Spleen (tissue), 11 donors: ENCODE measurements at regions not wholly inside any gene's neighbourhood (a gene's known extent, or its start where the extent isn't known, plus 50 kb on each side); places are given as distances from the start of the nearest gene placed in this dataset.

Source experiments
- DNase-seq: peaks from one replicate; pipeline ENCODE4 v3.0.0-alpha.2; 2020
- H3K27ac ChIP-seq, 8 donors: fragments of 200-600 bp; sonication (generic) in 7 of 8; 1 replicate in 4 of 8; 2 replicates in 4 of 8; pipeline versions ENCODE4 v1.5.0 to v1.8.0; 2016 to 2021; ENCODE audit warnings: inconsistent platforms in 4 of 8, mild to moderate bottlenecking in 4 of 8, moderate library complexity in 1 of 8
- H3K27me3 ChIP-seq, 7 donors: fragments of 200-600 bp; sonication (generic) in 6 of 7; replicated peaks in 1 of 7; 1 replicate in 4 of 7; 2 replicates in 3 of 7; pipeline versions ENCODE4 v1.5.0 to v1.8.0; 2016 to 2021; ENCODE audit warnings: inconsistent platforms in 3 of 7, mild to moderate bottlenecking in 1 of 7
- H3K36me3 ChIP-seq, 6 donors: fragments of 200-600 bp; sonication (generic) in 5 of 6; 1 replicate in 4 of 6; 2 replicates in 2 of 6; pipeline versions ENCODE4 v1.5.0 to v1.8.0; 2016 to 2021; ENCODE audit warnings: inconsistent platforms in 2 of 6
- H3K4me1 ChIP-seq, 6 donors: fragments of 200-600 bp; sonication (generic) in 5 of 6; 1 replicate in 3 of 6; 2 replicates in 3 of 6; pipeline versions ENCODE4 v1.5.0 to v1.8.0; 2016 to 2021; ENCODE audit warnings: inconsistent platforms in 3 of 6
- H3K4me3 ChIP-seq, 8 donors: fragments of 200-600 bp; sonication (generic) in 7 of 8; 1 replicate in 4 of 8; 2 replicates in 4 of 8; pipeline versions ENCODE4 v1.5.0 to v1.8.0; 2016 to 2021; ENCODE audit warnings: inconsistent platforms in 4 of 8, mild to moderate bottlenecking in 4 of 8, moderate library complexity in 2 of 8
- H3K9me3 ChIP-seq, 8 donors: fragments of 200-600 bp; sonication (generic) in 7 of 8; 1 replicate in 4 of 8; 2 replicates in 4 of 8; pipeline versions ENCODE4 v1.5.0 to v1.8.0; 2016 to 2021; ENCODE audit warnings: inconsistent platforms in 4 of 8
- CTCF ChIP-seq, 11 experiments: fragments of 200-600 bp in 7 of 11; fragments of 450-650 bp in 4 of 11; sonication (generic) in 4 of 11; IDR thresholded peaks in 8 of 11; conservative IDR thresholded peaks in 3 of 11; 1 replicate in 7 of 11; 2 replicates in 4 of 11; pipeline versions ENCODE4 v1.4.0 to v1.8.0; 2016 to 2021; ENCODE audit warnings: antibody characterized with exemption in 11 of 11, inconsistent platforms in 4 of 11, mild to moderate bottlenecking in 1 of 11
- POLR2A ChIP-seq, 3 donors: fragments of 450-650 bp; IDR thresholded peaks; one replicate each; pipeline ENCODE4 v1.5.1; 2017; ENCODE audit warnings: antibody characterized with exemption in 3 of 3, mild to moderate bottlenecking in 1 of 3
- POLR2AphosphoS5 ChIP-seq, 3 donors: sonication (generic); formaldehyde crosslinking; IDR thresholded peaks; one replicate each; pipeline ENCODE4 v1.5.1; 2017; ENCODE audit warnings: antibody characterized with exemption in 3 of 3
- WGBS, 5 donors: extraction: QIAGEN DNeasy Blood & Tissue Kit in 3 of 5; methylation state at CpG; one replicate each; pipeline versions ENCODE4 v1.1.5 to v1.1.7; 2013 to 2018; 5-methylcytosine and 5-hydroxymethylcytosine counted together
- intact Hi-C: fragments of 100-400 bp; cut with DNase I; formaldehyde crosslinking; loops from one replicate; pipeline ENCODE4 v1.15.0; 2023; ENCODE audit warnings: low total_unique reads
- donor health status: healthy with polysubstance abuse.
- donor health status: DM: no; HTN: no; CAD: no; lungs with moderate emphysema.
- donor health status: DM: no; HTN: no; CAD: no.
- donor health status: Bipolar disorder and iron deficiency.
- donor health status: healthy.
- donor health status: DM: no; HTN: no; CAD: no.
- donor health status: DM: yes; HTN: yes; CAD: no.

GRCh38 chr15:96270581-96271172, 59.8 kb upstream of the NR2F2 start:
- peaks cover 0 to 17% (median 0%) of the 10 kb centered on the region in 6 donors for H3K36me3 ChIP-seq

GRCh38 chr15:96272427-96272826, 58.1 kb upstream of the NR2F2 start:
- intact Hi-C loops, result no loop called here
- WGBS, 5 donors, result 84 to 92% (median 86%) methylated on average over 1 of the region's 1 CpG
- Histone ChIP-seq H3K9me3 (no peaks in the 10 kb centered on the region), H3K27me3 (no peaks in the 10 kb centered on the region), H3K36me3 (peaks cover 0 to 21% (median 0%) of the 10 kb centered on the region in 6 donors), H3K4me1 (no peaks in the 10 kb centered on the region), H3K27ac (no peak overlapping the region), H3K4me3 (no peak overlapping the region)
- TF ChIP-seq POLR2A (IDR thresholded peaks at IDR 0.05) (no peak), CTCF (IDR thresholded peaks at IDR 0.05 in 8 of 11, conservative IDR thresholded peaks at IDR 0.05 in 3 of 11) (no peak), POLR2AphosphoS5 (IDR thresholded peaks at IDR 0.05) (no peak)
- no peak for DNase-seq

More at GRCh38 chr15:96270581-96271172, 59.8 kb upstream of the NR2F2 start:
- TF ChIP-seq POLR2A (IDR thresholded peaks at IDR 0.05) (no peak), POLR2AphosphoS5 (IDR thresholded peaks at IDR 0.05) (no peak), CTCF (IDR thresholded peaks at IDR 0.05 in 8 of 11, conservative IDR thresholded peaks at IDR 0.05 in 3 of 11) (no peak)
- Histone ChIP-seq H3K27ac (no peak overlapping the region), H3K4me1 (no peaks in the 10 kb centered on the region), H3K9me3 (no peaks in the 10 kb centered on the region), H3K27me3 (no peaks in the 10 kb centered on the region), H3K4me3 (no peak overlapping the region)
- WGBS, 5 donors, result 70 to 93% (median 78%) methylated on average over 6 of the region's 6 CpGs
- intact Hi-C loops, result no loop called here
- no peak for DNase-seq

GRCh38 chr15:96273317-96274086, 57.0 kb upstream of the NR2F2 start:
- H3K9me3 ChIP-seq, result no peaks in the 10 kb centered on the region
- intact Hi-C loops, result no loop called here
- TF ChIP-seq POLR2AphosphoS5 (IDR thresholded peaks at IDR 0.05) (no peak), POLR2A (IDR thresholded peaks at IDR 0.05) (no peak), CTCF (IDR thresholded peaks at IDR 0.05 in 8 of 11, conservative IDR thresholded peaks at IDR 0.05 in 3 of 11) (no peak)
- H3K4me3 ChIP-seq, result no peak overlapping the region
- WGBS, 5 donors, result 80 to 89% (median 83%) methylated on average over 15 of the region's 15 CpGs
- H3K4me1 ChIP-seq, result no peaks in the 10 kb centered on the region
- peaks cover 0 to 29% (median 0%) of the 10 kb centered on the region in 6 donors for H3K36me3 ChIP-seq
- no peak for DNase-seq
- H3K27ac ChIP-seq, result no peak overlapping the region
- no peaks in the 10 kb centered on the region for H3K27me3 ChIP-seq

GRCh38 chr15:96274087-96274440, 56.4 kb upstream of the NR2F2 start:
- H3K4me1 ChIP-seq, result no peaks in the 10 kb centered on the region
- H3K27ac ChIP-seq, result no peak overlapping the region
- no peak for DNase-seq
- H3K4me3 ChIP-seq, result no peak overlapping the region
- H3K36me3 ChIP-seq, result peaks cover 0 to 23% (median 0%) of the 10 kb centered on the region in 6 donors
- WGBS, 5 donors, result 76 to 81% (median 79%) methylated on average over 7 of the region's 7 CpGs
- TF ChIP-seq CTCF (IDR thresholded peaks at IDR 0.05 in 8 of 11, conservative IDR thresholded peaks at IDR 0.05 in 3 of 11) (no peak), POLR2AphosphoS5 (IDR thresholded peaks at IDR 0.05) (no peak), POLR2A (IDR thresholded peaks at IDR 0.05) (no peak)
- intact Hi-C loops, result no loop called here
- no peaks in the 10 kb centered on the region for H3K27me3 ChIP-seq
- H3K9me3 ChIP-seq, result no peaks in the 10 kb centered on the region
